Gastroesophageal sphincter (tissue), 3 donors: ENCODE measurements at regions not wholly inside any gene's neighbourhood (a gene's known extent, or its start where the extent isn't known, plus 50 kb on each side); places are given as distances from the start of the nearest gene placed in this dataset.

Experiments
- CTCF ChIP-seq, 4 experiments: fragments of 200-600 bp in 2 of 4; fragments of 450-650 bp in 2 of 4; sonication (generic) in 1 of 4; IDR thresholded peaks; one replicate each; pipeline ENCODE4 v1.5.1; 2017 to 2019; ENCODE audit warnings: antibody characterized with exemption in 4 of 4, mild to moderate bottlenecking in 2 of 4, moderate library complexity in 2 of 4
- EP300 ChIP-seq: sonication (generic); formaldehyde crosslinking; IDR thresholded peaks from one replicate; pipeline ENCODE4 v1.6.1; 2017; ENCODE audit warnings: antibody characterized with exemption, mild to moderate bottlenecking
- POLR2A ChIP-seq, 2 donors: fragments of 450-650 bp; IDR thresholded peaks; one replicate each; pipeline ENCODE4 v1.6.1; 2017; ENCODE audit warnings: antibody characterized with exemption in 2 of 2, mild to moderate bottlenecking in 2 of 2, moderate library complexity in 1 of 2
- POLR2AphosphoS5 ChIP-seq: sonication (generic); formaldehyde crosslinking; IDR thresholded peaks from one replicate; pipeline ENCODE4 v1.6.1; 2017; ENCODE audit warnings: antibody characterized with exemption

GRCh38 chr21:36212513-36212780, 55.8 kb downstream of the DOP1B start:
- TF ChIP-seq CTCF (IDR thresholded peaks at IDR 0.05) (no peak), EP300 (no peak), POLR2AphosphoS5 (no peak), POLR2A (IDR thresholded peaks at IDR 0.05) (no peak)
